HepG2 (cell line): ENCODE measurements at regions not wholly inside any gene's neighbourhood (a gene's known extent, or its start where the extent isn't known, plus 50 kb on each side); places are given as distances from the start of the nearest gene placed in this dataset.

Experiments used
- ATAC-seq: fragments of 200-7000 bp; cut with Tn5 transposase; 3 replicates; pipeline ENCODE4 v1.9.1; 2020; ENCODE audit warnings: mild to moderate bottlenecking, moderate library complexity
- BruUV-seq: library from RNA; stranded (reverse); fragments of 400-500 nt; replicated peaks from 2 replicates; lab custom pipeline; 2021; lab: Mats Ljungman, UMichigan
- CTCF ChIA-PET: fragments of 300-600 bp; formaldehyde crosslinking; extraction: SDS; loops from one replicate; lab custom pipeline; 2021; ENCODE audit warnings: low total read pairs, inconsistent platforms, low intra/inter-chr PET ratio; lab: Yijun Ruan, JAX
- POLR2A ChIA-PET: fragments of 350-600 bp; sonication (Branson Sonifier 250); formaldehyde crosslinking; loops from one replicate; lab custom pipeline; 2020; ENCODE audit warnings: antibody characterized with exemption, inconsistent platforms; lab: Yijun Ruan, JAX
- DNase-seq: peaks from one replicate; pipeline ENCODE4 v3.0.0-alpha.2; 2015; ENCODE audit warnings: low spot score
- FAIRE-seq: peaks from 3 replicates; lab custom pipeline; 2011; peaks lifted over from hg19 to GRCh38; lab: Jason Lieb, UNC
- H2AFZ ChIP-seq: one replicate; pipeline ENCODE4 v1.6.1; 2011; ENCODE audit warnings: low read length, inconsistent platforms
- H3K27ac ChIP-seq: fragments of 300-600 bp; 3 replicates; pipeline ENCODE4 v1.8.0; 2011; ENCODE audit warnings: mixed run types, mild to moderate bottlenecking, mixed read lengths, low read length, inconsistent platforms; ENCODE audit not compliant: insufficient read depth; ENCODE audit errors: extremely low read length
- H3K27me3 ChIP-seq, 2 experiments: fragments of 200-600 bp in 1 of 2; 2 replicates in 1 of 2; 3 replicates in 1 of 2; pipeline versions ENCODE4 v1.6.0 to v1.8.0; 2011; ENCODE audit warnings: low read length in 2 of 2, mild to moderate bottlenecking in 2 of 2, moderate library complexity in 2 of 2, inconsistent platforms in 1 of 2; ENCODE audit not compliant: insufficient read depth in 2 of 2, control insufficient read depth in 1 of 2
- H3K36me3 ChIP-seq, 2 experiments: fragments of 200-600 bp in 1 of 2; replicated peaks in 1 of 2; 2 replicates in 1 of 2; 3 replicates in 1 of 2; pipeline versions ENCODE4 v1.5.1 to v1.8.0; 2011; ENCODE audit warnings: low read length in 2 of 2, inconsistent platforms in 1 of 2; ENCODE audit not compliant: insufficient read depth in 2 of 2, control insufficient read depth in 1 of 2
- H3K4me1 ChIP-seq: 2 replicates; pipeline ENCODE4 v1.5.1; 2012; ENCODE audit warnings: low read length, inconsistent platforms; ENCODE audit not compliant: insufficient read depth
- H3K4me2 ChIP-seq: 2 replicates; pipeline ENCODE4 v1.6.0; 2011; ENCODE audit warnings: low read depth, low read length, inconsistent platforms
- H3K4me3 ChIP-seq, 3 experiments: fragments of 200-600 bp in 1 of 3; sonication (generic), shearing (Covaris generic) in 1 of 3; replicated peaks in 1 of 3; 2 replicates each; pipeline ENCODE4 v1.5.1; 2011 to 2016; ENCODE audit warnings: low read length in 3 of 3, inconsistent platforms in 2 of 3, low read depth in 2 of 3, mild to moderate bottlenecking in 2 of 3, control low read depth in 1 of 3, mixed read lengths in 1 of 3; ENCODE audit not compliant: insufficient read depth in 1 of 3
- H3K79me2 ChIP-seq: one replicate; pipeline ENCODE4 v1.6.1; 2011; ENCODE audit warnings: low read length, inconsistent platforms; ENCODE audit not compliant: insufficient read depth
- H3K9ac ChIP-seq: 2 replicates; pipeline ENCODE4 v1.6.0; 2011; ENCODE audit warnings: mild to moderate bottlenecking, low read depth, low read length, inconsistent platforms; ENCODE audit not compliant: insufficient read depth
- H3K9me3 ChIP-seq: 2 replicates; pipeline ENCODE4 v1.5.1; 2012; ENCODE audit warnings: mild to moderate bottlenecking, low read length
- H4K20me1 ChIP-seq: 2 replicates; pipeline ENCODE4 v1.6.0; 2011; ENCODE audit warnings: inconsistent platforms, mild to moderate bottlenecking, low read length, moderate library complexity; ENCODE audit not compliant: insufficient read depth
- FOXA3 ChIP-seq: IDR thresholded peaks from 2 replicates; pipeline ENCODE4 v1.6.1; 2016; ENCODE audit warnings: missing genetic modification reagents, missing compliant biosample characterization
- GATA4 ChIP-seq: sonication (generic); IDR thresholded peaks from 2 replicates; pipeline ENCODE4 v1.6.1; 2016; ENCODE audit warnings: antibody characterized with exemption, low read depth, borderline replicate concordance
- JARID2 ChIP-seq: sonication (generic); formaldehyde crosslinking; IDR thresholded peaks from 2 replicates; pipeline ENCODE4 v1.8.1; 2023; ENCODE audit warnings: missing genetic modification reagents, inconsistent platforms; ENCODE audit not compliant: insufficient replicate concordance
- KIAA2018 ChIP-seq: sonication (generic); formaldehyde crosslinking; IDR thresholded peaks from 2 replicates; pipeline ENCODE4 v1.5.0; 2020; ENCODE audit warnings: mild to moderate bottlenecking, missing genetic modification reagents, borderline replicate concordance
- NFKBIZ ChIP-seq: IDR thresholded peaks from 2 replicates; pipeline ENCODE4 v1.6.1; 2018; ENCODE audit warnings: missing genetic modification reagents, missing compliant biosample characterization
- SMAD3 ChIP-seq: sonication (generic); formaldehyde crosslinking; IDR thresholded peaks from 2 replicates; pipeline ENCODE4 v1.4.0; 2020; ENCODE audit warnings: missing genetic modification reagents
- U2AF1 ChIP-seq: fragments of 200-400 bp; formaldehyde crosslinking; optimal IDR thresholded peaks from 2 replicates; pipeline ENCODE3; 2017; ENCODE audit warnings: mild to moderate bottlenecking, low read depth, low read length
- ZBTB42 ChIP-seq: sonication (generic); formaldehyde crosslinking; IDR thresholded peaks from 2 replicates; pipeline ENCODE4 v1.5.0; 2020; ENCODE audit warnings: mild to moderate bottlenecking, missing genetic modification reagents
- ZNF10 ChIP-seq: sonication (generic); formaldehyde crosslinking; IDR thresholded peaks from 2 replicates; pipeline ENCODE4 v1.4.0; 2020; ENCODE audit warnings: mild to moderate bottlenecking, low read depth, missing genetic modification reagents, borderline replicate concordance
- ZNF225 ChIP-seq: sonication (generic); formaldehyde crosslinking; IDR thresholded peaks from 2 replicates; pipeline ENCODE4 v1.4.0; 2020; ENCODE audit warnings: mild to moderate bottlenecking, missing genetic modification reagents
- ZNF431 ChIP-seq: sonication (generic); formaldehyde crosslinking; IDR thresholded peaks from 2 replicates; pipeline ENCODE4 v1.9.0; 2022; ENCODE audit warnings: missing genetic modification reagents, low read depth, mild to moderate bottlenecking, borderline replicate concordance
- ZNF629 ChIP-seq: sonication (generic); formaldehyde crosslinking; conservative IDR thresholded peaks from 2 replicates; pipeline ENCODE4 v1.5.0; 2020; ENCODE audit warnings: missing genetic modification reagents
- ZNF691 ChIP-seq: sonication (generic); formaldehyde crosslinking; IDR thresholded peaks from 2 replicates; pipeline ENCODE4 v1.4.0; 2020; ENCODE audit warnings: missing genetic modification reagents, low read depth, mild to moderate bottlenecking, borderline replicate concordance
- ZNF792 ChIP-seq: IDR thresholded peaks from 2 replicates; pipeline ENCODE4 v1.6.1; 2016
- ZNF800 ChIP-seq: sonication (generic); formaldehyde crosslinking; IDR thresholded peaks from 2 replicates; pipeline ENCODE4 v1.4.0; 2020; ENCODE audit warnings: missing genetic modification reagents
- WGBS: methylation state at CpG from one replicate; pipeline ENCODE4 v1.1.6; 2017; ENCODE audit warnings: low lambda C conversion rate; 5-methylcytosine and 5-hydroxymethylcytosine counted together
- in situ Hi-C: cut with HindIII; loops from 2 replicates; pipeline ENCODE4 v1.10.0; 2017; ENCODE audit warnings: low pct_unique_long_range_greater_than_20kb; ENCODE audit not compliant: extremely low pct_ligation_motif_present
- intact Hi-C: fragments of 100-400 bp; cut with micrococcal nuclease; formaldehyde crosslinking; loops from one replicate; pipeline ENCODE4 v1.10.0; 2022; ENCODE audit not compliant: unreplicated experiment

- TF ChIP-seq JARID2 (CRISPR knock-in tag) (no peak), KIAA2018 (CRISPR knock-in tag) (no peak), ZBTB42 (no peak), FOXA3 (no peak), ZNF431 (no peak), ZNF691 (CRISPR knock-in tag) (no peak), SMAD3 (CRISPR knock-in tag) (no peak), ZNF792 (CRISPR knock-in tag) (no peak), U2AF1 (no peak), ZNF225 (CRISPR knock-in tag) (no peak), GATA4 (no peak), ZNF800 (CRISPR knock-in tag) (no peak), ZNF629 (CRISPR knock-in tag) (no peak), NFKBIZ (CRISPR knock-in tag) (no peak), ZNF10 (CRISPR knock-in tag) (no peak)
- no peak for FAIRE-seq
- H2AFZ ChIP-seq = no peak overlapping the region
Observed at GRCh38 chr5:91950328-91950727, 567.2 kb upstream of the ARRDC3 start.

More at GRCh38 chr5:91950328-91950727, 567.2 kb upstream of the ARRDC3 start:
- Histone ChIP-seq H3K9me3 (no peaks in the 10 kb centered on the region), H3K36me3 (no peaks in the 10 kb centered on the region), H3K27me3 (no peaks in the 10 kb centered on the region), H3K4me1 (no peaks in the 10 kb centered on the region), H3K4me2 (no peak overlapping the region), H3K4me3 (no peak overlapping the region), H4K20me1 (no peaks in the 10 kb centered on the region), H3K27ac (no peak overlapping the region), H3K9ac (no peak overlapping the region), H3K79me2 (no peaks in the 10 kb centered on the region)
- ATAC-seq (no peak), DNase-seq (no peak)
- 0% methylated on average over 2 of the region's 2 CpGs for WGBS
- ChIA-PET CTCF (no interaction called here), POLR2A (no interaction called here)
- intact Hi-C loops = loop anchor here (5.0 kb wide), 1 partner anchor 643 kb away; no protein-coding TSS in a partner anchor
- BruUV-seq = no TSS peak
- in situ Hi-C loops = no loop called here
